COLO829 (cell line): ENCODE measurements at regions not wholly inside any gene's neighbourhood (a gene's known extent, or its start where the extent isn't known, plus 50 kb on each side); places are given as distances from the start of the nearest gene placed in this dataset.

Source experiments
- DNase-seq: peaks from one replicate; pipeline ENCODE4 v3.0.0; 2012; ENCODE audit warnings: low spot score

- DNase-seq: no peak
These were observed 106.5 kb downstream of the CDH26 start for GRCh38 chr20:60064554-60065196.

DNA sequence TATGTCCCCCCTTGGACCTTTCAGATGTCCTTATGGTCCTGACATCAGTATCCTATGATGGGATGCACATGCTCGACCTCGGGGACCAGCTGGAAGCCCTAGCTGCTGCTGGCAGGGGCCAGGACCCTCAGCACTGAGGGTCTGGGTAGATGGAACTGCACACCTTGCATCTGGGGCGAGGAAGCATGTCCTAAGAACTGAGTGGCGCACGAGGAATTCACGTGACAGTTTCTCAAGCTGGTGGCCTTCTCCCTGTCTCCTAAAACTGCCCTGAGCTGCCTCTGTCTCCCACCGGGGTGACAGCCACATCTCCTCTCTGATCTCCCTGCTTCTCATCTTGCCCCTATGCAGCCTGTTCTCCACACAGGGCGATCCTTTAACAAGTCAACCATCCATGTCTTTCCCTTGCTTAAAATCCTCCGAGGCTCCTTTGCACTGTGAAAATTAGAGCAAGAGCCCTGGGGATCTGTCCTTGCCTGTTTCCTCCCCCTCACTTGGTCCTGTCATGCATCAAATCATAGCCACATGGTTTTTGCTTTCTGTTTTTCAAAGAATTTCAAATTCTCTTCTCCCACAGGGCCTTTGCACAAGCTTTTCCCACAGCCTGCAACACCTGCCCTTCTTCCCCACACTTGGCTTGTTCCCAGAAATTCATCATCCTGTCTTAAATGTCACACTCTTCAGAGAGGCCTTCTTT lies 107.7 kb downstream of the CDH26 start:
- DNase-seq: no peak

DNA sequence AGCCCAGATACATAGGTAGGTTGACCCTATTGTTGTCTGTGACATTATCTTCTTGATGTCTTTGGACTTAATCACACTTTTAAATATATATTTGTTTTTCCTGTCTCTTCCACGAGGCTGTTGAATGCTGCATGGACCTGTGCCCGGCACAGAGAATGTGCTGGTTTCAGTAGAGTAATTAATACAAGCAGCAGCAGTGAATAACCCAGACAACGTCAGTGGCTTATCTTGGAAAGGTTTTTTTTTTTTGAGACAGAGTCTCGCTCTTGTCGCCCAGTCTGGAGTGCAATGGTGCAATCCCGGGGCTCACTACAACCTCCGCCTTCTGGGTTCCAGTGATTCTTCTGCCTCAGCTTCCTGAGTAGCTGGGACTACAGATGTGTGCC lies 108.2 kb downstream of the CDH26 start:
- no peak for DNase-seq

DNA sequence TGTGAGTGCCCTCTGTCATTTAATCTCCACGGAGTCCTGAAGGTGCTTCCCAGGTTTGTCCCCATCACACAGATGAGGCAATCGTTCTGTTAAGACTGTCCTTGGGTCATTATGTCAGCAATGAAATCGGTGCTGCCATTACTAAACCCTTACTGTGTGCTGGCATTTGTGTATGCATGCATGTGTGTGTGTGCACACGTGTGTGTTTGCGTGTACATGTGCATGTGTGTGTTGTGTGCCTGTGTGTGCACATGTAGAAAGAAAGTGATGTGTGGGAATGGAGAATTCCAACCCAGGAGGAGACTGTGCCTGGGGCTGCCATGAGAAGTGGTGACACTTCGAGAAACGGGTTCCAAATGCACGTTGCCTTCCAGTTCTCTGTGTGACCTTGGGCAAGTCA lies 110.3 kb downstream of the CDH26 start:
- no peak for DNase-seq

DNA sequence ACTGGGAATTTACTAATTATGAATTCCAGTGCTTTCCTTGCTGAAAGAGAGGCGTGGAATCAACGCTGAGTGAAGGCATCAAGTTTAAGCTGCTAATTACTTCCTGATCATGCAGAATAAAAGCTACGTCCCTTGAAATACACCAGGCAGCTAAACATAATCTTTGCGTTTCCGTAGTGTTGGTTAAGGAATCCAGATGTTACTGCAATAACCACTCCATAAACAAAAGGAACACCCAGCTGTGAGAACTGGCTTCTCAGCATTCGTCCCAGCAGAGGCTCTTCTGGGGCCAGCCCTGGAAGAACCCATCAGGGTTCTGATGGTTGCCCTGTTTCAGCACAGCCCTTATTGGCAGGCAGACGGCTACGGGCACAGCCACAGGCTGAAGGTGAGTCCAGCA lies 111.4 kb downstream of the CDH26 start:
- no peak for DNase-seq

DNA sequence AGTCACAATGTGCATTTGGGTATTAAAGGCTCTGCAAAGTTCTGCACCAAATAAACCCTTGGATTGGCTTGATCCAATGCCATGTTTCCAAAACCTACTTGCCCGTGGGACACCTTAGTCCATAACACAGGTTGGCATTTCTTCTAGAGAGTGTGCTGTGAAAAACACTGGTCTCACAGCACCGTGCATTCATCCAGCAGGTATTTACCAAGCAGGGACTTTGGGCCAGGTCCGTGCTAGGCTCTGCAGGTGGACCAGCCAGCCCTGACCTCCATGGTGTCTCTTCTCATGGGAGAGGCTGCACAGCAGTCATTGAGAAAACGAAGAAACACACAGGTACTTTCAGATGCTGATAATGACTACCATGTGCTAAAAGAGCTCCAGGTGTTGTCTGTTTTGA lies 112.6 kb downstream of the CDH26 start:
- DNase-seq: no peak

GRCh38 chr20:60071965-60072364 lies 113.7 kb downstream of the CDH26 start:
- no peak for DNase-seq

DNA sequence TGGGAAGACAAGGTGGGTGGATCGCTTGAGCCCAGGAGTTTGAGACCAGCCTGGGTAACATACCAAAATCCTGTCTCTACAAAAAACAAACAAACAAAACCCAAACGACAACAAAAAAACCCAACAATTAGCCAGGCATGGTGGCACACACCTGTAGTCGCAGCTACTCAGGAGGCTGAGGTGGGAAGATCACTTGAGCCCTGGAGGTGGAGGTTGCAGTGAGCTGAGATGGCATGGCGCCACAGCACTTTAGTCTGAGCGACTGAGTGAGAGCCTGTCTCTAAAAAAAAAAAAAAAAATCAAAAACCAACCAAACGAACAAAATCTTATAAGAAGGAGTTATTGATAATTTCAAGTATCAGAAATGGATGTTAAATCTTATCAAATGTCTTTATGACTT lies 114.9 kb downstream of the CDH26 start:
- DNase-seq: no peak

GRCh38 chr20:60073504-60073903 lies 115.3 kb downstream of the CDH26 start:
- no peak for DNase-seq

GRCh38 chr20:60074276-60074675 lies 116.1 kb downstream of the CDH26 start:
- DNase-seq: no peak

GRCh38 chr20:60078351-60079250 lies 120.4 kb downstream of the CDH26 start:
- DNase-seq: no peak

GRCh38 chr20:60080401-60080800 lies 122.2 kb downstream of the CDH26 start:
- no peak for DNase-seq

DNA sequence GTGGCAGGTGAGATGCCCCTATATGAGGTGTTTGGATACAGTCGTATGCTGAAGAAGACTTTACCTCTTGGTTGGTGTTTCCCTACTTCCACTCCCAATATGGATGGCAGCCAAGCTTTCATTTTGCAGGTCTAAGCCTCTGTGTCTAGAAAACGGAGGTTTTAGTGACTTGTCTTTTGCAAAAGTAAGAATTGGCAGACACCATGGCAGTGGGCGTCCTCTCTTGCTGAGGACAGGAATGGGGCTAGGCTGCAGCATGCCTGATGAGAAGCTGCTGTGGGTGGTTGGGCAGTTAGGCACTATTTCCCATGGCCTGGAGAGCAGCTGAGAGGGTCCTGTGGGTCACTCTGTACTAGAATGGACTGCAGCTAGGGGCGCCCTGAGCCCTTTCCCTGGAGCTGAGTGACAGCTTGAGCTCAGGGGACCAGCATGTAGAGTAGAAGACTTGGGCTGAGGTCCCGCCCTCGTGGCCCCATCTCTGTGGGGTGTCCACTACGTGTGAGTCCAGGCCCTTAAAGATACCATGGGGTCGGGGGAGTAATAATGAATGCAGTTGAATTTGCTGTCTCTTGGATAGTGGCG lies 127.4 kb downstream of the CDH26 start:
- no peak for DNase-seq

DNA sequence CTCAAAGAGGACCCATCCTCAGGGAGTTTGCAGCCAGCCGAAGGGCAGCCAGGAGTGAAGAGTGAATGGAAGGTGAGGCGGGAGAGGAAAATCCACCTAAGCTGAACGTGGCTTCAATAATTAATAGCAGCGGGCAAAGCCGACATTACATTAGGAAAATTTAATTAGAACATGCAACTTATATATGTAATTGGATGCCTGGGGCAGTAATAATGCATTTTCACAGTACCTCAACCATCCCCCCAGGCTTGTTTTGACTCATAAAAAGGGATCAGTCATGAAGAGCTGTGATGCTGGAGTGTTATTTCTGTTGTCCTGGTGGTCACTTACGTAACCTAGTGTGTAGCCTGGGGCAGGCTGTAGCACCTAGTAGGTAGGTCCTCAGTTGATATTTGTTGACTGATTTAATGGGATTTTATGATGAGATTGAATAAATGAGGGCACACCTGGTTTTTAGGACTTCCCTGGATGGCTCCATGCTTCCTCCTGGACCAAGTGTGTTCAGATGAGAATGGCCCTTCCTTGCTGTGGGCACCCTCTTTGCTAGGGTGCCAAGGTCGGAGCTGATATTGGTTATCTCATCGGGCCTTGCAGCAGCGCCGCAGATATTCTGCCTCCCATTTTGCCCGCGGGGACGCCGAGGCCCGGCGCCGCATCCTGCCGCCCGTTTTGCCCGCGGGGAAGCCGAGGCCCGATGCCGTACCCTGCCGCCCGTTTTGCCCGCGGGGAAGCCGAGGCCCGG lies 128.8 kb downstream of the CDH26 start:
- DNase-seq: no peak

GRCh38 chr20:60087563-60088105 lies 129.4 kb downstream of the CDH26 start:
- no peak for DNase-seq

DNA sequence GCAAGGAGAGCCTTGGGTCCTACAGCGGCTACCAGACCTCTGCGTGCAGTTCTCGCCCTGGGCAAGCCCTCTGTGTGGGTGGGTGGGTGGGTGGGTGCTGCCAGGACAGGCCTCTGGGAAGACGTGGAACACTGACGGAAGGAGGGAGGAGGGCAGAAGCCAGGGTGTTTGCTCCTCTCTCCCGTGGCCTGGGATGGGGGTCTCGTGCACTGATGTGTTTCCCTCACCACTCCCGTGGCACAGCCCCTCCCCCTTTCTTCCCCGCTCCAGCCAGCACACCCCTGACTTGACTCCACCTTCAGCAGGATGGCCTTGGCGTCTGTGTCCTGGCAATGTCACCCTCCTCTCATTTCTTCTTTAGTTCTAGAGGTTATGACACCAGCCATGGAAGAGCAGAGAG lies 130.0 kb downstream of the CDH26 start:
- DNase-seq: no peak

DNA sequence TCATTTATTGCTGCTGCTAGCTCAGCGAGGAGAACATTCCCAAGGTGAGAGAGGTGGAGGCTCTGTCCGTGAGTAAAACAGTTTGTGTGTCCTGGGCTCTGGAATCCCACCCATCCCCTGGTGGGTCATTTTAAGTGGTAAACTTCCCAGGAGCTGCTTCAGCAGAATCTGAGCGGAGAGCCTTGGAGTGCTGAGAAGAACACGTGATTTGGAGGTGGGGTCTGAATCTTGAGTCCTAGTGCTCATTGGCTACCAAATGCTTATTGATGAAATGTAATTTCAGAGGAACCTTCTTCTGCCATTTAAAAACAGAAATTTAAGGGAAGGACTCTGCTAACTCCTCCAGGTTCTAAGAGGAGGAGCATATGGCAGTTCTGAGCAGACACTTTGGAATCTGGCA lies 132.4 kb downstream of the CDH26 start:
- no peak for DNase-seq

DNA sequence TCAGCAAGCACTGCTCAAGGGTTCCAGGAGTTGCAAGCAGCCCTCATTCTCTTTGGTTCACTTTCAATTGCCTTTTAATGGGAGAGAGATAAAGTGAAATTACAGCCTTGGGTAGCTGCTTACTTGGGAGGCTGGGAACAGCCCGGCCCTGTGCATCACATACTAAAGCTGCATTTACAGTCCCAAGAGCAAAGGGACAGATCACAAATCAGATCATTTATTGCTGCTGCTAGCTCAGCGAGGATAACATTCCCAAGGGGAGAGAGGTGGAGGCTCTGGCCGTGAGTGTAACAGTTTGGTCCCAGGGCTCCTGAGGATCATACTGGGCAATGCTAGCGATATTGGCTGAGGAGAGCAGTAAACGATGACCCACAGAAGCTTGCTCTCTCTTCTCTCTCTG lies 133.1 kb downstream of the CDH26 start:
- no peak for DNase-seq

- DNase-seq: no peak
These were observed 133.6 kb downstream of the CDH26 start for GRCh38 chr20:60091861-60092260.

DNA sequence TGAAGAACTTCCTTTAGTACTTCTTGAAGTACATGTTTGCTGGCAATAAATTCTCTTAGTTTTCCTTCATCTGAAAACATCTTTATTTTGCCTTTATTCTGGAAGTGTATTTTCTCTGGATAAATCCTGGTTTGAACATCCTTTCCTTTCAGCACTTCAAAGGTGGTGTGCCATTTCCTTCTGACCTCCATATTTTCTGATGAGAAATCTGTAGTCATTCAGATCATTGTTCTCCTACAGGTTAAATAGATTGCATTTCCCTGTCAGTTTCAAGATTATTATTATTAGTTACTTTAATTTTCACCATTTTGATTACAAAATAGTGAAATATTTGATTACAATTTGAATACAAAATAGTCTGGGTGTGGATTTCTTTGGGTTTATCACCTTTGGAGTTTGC lies 134.5 kb downstream of the CDH26 start:
- DNase-seq: no peak

DNA sequence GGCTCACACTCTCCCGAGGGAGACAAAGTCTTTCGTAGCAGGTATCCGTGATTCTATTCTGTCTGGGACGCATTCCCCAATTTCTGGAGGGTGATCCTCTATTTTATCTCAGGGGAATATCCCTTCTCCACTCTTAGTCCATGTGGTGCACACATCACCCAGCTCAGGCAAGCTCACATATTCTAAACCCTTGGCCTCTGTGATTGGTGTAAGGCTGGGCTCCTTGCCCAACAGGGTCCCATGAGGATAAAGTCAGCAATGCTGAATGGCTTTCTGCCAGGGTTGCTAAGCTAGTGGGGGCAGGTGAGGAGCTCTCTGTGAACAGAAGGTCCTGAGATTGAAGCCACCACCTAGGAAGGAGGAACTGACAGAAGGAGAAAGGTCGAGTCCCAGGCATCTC lies 137.2 kb downstream of the CDH26 start:
- no peak for DNase-seq

DNA sequence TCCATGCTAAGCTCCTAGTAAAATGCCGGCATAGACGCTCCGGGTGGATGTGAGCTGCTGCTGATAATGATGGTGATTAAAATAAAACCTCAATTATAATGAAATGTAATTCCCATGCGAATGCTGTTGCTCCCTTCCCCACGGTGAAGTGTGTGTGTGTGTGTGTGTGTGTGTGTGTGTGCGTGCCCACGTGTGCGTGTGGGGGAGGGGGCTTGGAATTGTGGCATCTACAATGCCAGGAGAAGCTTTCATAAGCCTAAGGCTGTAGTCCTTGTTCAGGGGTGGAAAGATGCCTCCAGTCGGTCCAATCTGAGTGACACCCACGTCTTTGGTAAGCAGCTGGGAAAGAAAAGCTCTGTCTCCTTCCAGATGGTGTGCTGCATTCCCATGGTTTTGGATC lies 137.9 kb downstream of the CDH26 start:
- DNase-seq: no peak
